ENCODE measurements at regions not wholly inside any gene's neighbourhood (a gene's known extent, or its start where the extent isn't known, plus 50 kb on each side); places are given as distances from the start of the nearest gene placed in this dataset.
A peak's percentile ranks its signal among the peaks of the same experiment; 100 is the strongest.
"Not testable (repeated sequence)": the region's sequence is repeated elsewhere in the genome, so short reads cannot be mapped to it uniquely, and the experiment has no call there.

DNA sequence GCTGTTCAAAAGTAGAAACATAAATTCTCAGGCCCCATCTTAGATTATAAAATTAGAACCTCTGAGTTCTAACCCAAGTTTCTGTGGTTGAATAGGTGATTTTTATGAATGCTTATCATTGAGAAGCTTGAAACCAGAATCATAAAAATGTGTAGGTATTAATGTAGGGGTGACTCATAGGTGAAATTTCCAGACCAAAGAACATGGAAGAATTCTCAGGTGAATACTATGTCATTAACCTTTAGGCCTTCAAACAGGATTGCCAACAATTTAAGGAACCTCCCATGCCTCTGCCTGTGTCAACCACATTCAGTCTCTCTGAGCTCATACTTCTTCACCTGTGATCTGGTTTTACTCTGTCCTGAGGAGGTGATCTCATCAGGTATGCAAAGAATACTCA is 177.8 kb downstream of the NPFFR2 start:
- DNase-seq (ENCODE audit: insufficient read length, low spot score, missing footprints): no peak
- H3K27me3 ChIP-seq (ENCODE audit: insufficient read depth, low read length): no peaks in the 10 kb centered on the region
- no peak overlapping the region for H3K4me2 ChIP-seq (ENCODE audit: insufficient read depth, low read length)
- no peaks in the 10 kb centered on the region for H4K20me1 ChIP-seq (ENCODE audit: insufficient read depth, low read length)
- H3K4me3 ChIP-seq (ENCODE audit: insufficient read depth, low read length): no peak overlapping the region
- no peaks in the 10 kb centered on the region for H3K36me3 ChIP-seq (ENCODE audit: insufficient read depth, low read length)
- no peaks in the 10 kb centered on the region for H3K9me3 ChIP-seq (ENCODE audit: low read depth, low read length)
- TF ChIP-seq CTCF (IDR thresholded peaks at IDR 0.05; ENCODE audit: extremely low read depth, low read depth, low read length): no peak
- no peak overlapping the region for H3K27ac ChIP-seq (ENCODE audit: low read depth, low read length)
- H3K79me2 ChIP-seq (ENCODE audit: insufficient read depth, low read length): no peaks in the 10 kb centered on the region
- no peaks in the 10 kb centered on the region for H3K4me1 ChIP-seq (ENCODE audit: insufficient read depth, low read length)
- no peak overlapping the region for H2AFZ ChIP-seq (ENCODE audit: low read length)

- H3K79me2 ChIP-seq (ENCODE audit: insufficient read depth, low read length); H2AFZ ChIP-seq (ENCODE audit: low read length); H4K20me1 ChIP-seq (ENCODE audit: insufficient read depth, low read length); H3K4me3 ChIP-seq (ENCODE audit: insufficient read depth, low read length); H3K9me3 ChIP-seq (ENCODE audit: low read depth, low read length); H3K36me3 ChIP-seq (ENCODE audit: insufficient read depth, low read length); H3K27me3 ChIP-seq (ENCODE audit: insufficient read depth, low read length); H3K4me1 ChIP-seq (ENCODE audit: insufficient read depth, low read length); H3K4me2 ChIP-seq (ENCODE audit: insufficient read depth, low read length); DNase-seq (ENCODE audit: insufficient read length, low spot score, missing footprints); H3K27ac ChIP-seq (ENCODE audit: low read depth, low read length): not testable (repeated sequence)
Measured at GRCh38 chr4:72213763-72214162, 182.0 kb downstream of the NPFFR2 start.

GRCh38 chr4:72215198-72215597 is 183.4 kb downstream of the NPFFR2 start:
- no peaks in the 10 kb centered on the region for H3K9me3 ChIP-seq (ENCODE audit: low read depth, low read length)
- no peaks in the 10 kb centered on the region for H3K27me3 ChIP-seq (ENCODE audit: insufficient read depth, low read length)
- no peaks in the 10 kb centered on the region for H3K4me1 ChIP-seq (ENCODE audit: insufficient read depth, low read length)
- DNase-seq (ENCODE audit: insufficient read length, low spot score, missing footprints): peak; percentile 10
- H3K4me3 ChIP-seq (ENCODE audit: insufficient read depth, low read length): no peak overlapping the region
- no peaks in the 10 kb centered on the region for H3K36me3 ChIP-seq (ENCODE audit: insufficient read depth, low read length)
- H3K27ac ChIP-seq (ENCODE audit: low read depth, low read length): no peak overlapping the region
- H3K79me2 ChIP-seq (ENCODE audit: insufficient read depth, low read length): no peaks in the 10 kb centered on the region
- no peaks in the 10 kb centered on the region for H4K20me1 ChIP-seq (ENCODE audit: insufficient read depth, low read length)
- no peak overlapping the region for H3K4me2 ChIP-seq (ENCODE audit: insufficient read depth, low read length)
- H2AFZ ChIP-seq (ENCODE audit: low read length): no peak overlapping the region
- no peak for TF ChIP-seq CTCF (IDR thresholded peaks at IDR 0.05; ENCODE audit: extremely low read depth, low read depth, low read length)

DNA sequence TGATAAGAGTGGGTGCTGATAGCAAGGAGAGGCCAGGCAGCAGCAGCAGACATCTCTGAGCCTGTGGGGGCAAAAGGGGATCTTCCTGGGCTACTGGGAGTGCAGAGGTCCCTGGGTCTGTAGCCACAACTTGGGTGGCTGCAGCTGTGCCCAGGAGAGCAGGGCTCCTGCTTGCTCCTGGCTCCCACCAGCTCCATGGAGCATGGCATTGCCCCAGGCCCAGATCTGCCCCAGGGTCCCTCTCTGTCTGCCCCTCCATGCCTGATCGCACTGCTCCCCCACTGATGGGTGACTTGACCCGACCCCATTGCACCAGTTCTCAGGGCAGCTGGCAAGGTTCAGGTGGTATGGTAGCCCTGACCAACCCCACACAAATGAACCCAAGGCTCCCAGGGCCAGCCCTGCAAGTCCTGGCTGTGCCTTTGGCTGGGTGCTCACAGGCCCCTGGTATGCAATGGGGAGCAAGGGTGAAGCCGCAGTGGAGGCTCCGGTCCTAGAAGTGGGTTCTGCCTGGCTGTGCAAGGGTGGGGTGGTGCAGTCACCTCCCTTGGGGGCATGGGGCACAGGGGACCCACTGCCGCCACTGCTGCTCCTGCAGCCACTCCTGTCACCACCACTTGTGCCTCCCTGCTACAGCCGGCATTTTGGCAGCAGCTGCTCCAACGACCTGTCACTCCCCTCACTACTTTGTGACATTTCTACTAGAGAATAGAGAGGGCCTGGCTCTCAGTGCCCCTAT is 184.9 kb downstream of the NPFFR2 start:
- Histone ChIP-seq H3K9me3 (ENCODE audit: low read depth, low read length) (no peaks in the 10 kb centered on the region), H3K27me3 (ENCODE audit: insufficient read depth, low read length) (no peaks in the 10 kb centered on the region), H4K20me1 (ENCODE audit: insufficient read depth, low read length) (no peaks in the 10 kb centered on the region), H3K4me3 (ENCODE audit: insufficient read depth, low read length) (no peak overlapping the region), H3K4me1 (ENCODE audit: insufficient read depth, low read length) (no peaks in the 10 kb centered on the region), H3K4me2 (ENCODE audit: insufficient read depth, low read length) (no peak overlapping the region), H3K27ac (ENCODE audit: low read depth, low read length) (no peak overlapping the region), H3K79me2 (ENCODE audit: insufficient read depth, low read length) (no peaks in the 10 kb centered on the region), H3K36me3 (ENCODE audit: insufficient read depth, low read length) (no peaks in the 10 kb centered on the region), H2AFZ (ENCODE audit: low read length) (no peak overlapping the region)
- TF ChIP-seq CTCF (IDR thresholded peaks at IDR 0.05; ENCODE audit: extremely low read depth, low read depth, low read length): no peak
- no peak for DNase-seq (ENCODE audit: insufficient read length, low spot score, missing footprints)
